Calu3 (cell line): ENCODE measurements at regions not wholly inside any gene's neighbourhood (a gene's known extent, or its start where the extent isn't known, plus 50 kb on each side); places are given as distances from the start of the nearest gene placed in this dataset.

ENCODE experiments used
- BruUV-seq: library from RNA; stranded (reverse); fragments of 400-500 nt; replicated peaks from 2 replicates; lab custom pipeline; 2021; lab: Mats Ljungman, UMichigan
- CTCF ChIA-PET: fragments of 300-600 bp; sonication (Branson Sonifier 250); formaldehyde crosslinking; loops from one replicate; lab custom pipeline; 2022; ENCODE audit warnings: antibody characterized with exemption; lab: Charles Lee
- DNase-seq: peaks from one replicate; pipeline ENCODE4 v3.0.0; 2022
- H3K27ac Mint-ChIP-seq: one replicate; pipeline ENCODE4 v1.8.0; 2022; ENCODE audit warnings: mixed read lengths; ENCODE audit not compliant: unreplicated experiment
- H3K27me3 Mint-ChIP-seq: one replicate; pipeline ENCODE4 v1.8.0; 2022; ENCODE audit warnings: mixed read lengths; ENCODE audit not compliant: unreplicated experiment
- H3K36me3 Mint-ChIP-seq: one replicate; pipeline ENCODE4 v1.8.0; 2022; ENCODE audit warnings: mild to moderate bottlenecking, moderate library complexity, mixed read lengths; ENCODE audit not compliant: insufficient read depth, unreplicated experiment
- H3K4me1 Mint-ChIP-seq: one replicate; pipeline ENCODE4 v1.8.0; 2022; ENCODE audit warnings: mild to moderate bottlenecking, low read depth, mixed read lengths; ENCODE audit not compliant: unreplicated experiment
- H3K4me3 Mint-ChIP-seq: one replicate; pipeline ENCODE4 v1.8.0; 2022; ENCODE audit warnings: mild to moderate bottlenecking, low read depth, moderate library complexity, mixed read lengths; ENCODE audit not compliant: unreplicated experiment
- H3K9me3 Mint-ChIP-seq: one replicate; pipeline ENCODE4 v1.8.0; 2022; ENCODE audit warnings: low read depth, mixed read lengths; ENCODE audit not compliant: unreplicated experiment
- intact Hi-C: fragments of 100-400 bp; cut with micrococcal nuclease; formaldehyde crosslinking; loops from one replicate; pipeline ENCODE4 v1.10.0; 2022; ENCODE audit not compliant: unreplicated experiment
- TF ChIP-seq, protein P1 (sequence below): fragments of 200-600 bp; IDR thresholded peaks from one replicate; pipeline ENCODE4 v1.8.0; 2022; ENCODE audit warnings: antibody characterized with exemption; ENCODE audit not compliant: unreplicated experiment

- Mint-ChIP-seq H3K9me3 (no peaks in the 10 kb centered on the region), H3K27ac (no peak overlapping the region)
Observed at GRCh38 chr18:32548688-32549087, 78.0 kb upstream of the GAREM1 start.

GRCh38 chr18:32545631-32546030, 74.9 kb upstream of the GAREM1 start:
- CTCF ChIA-PET, result no interaction called here
- Mint-ChIP-seq H3K27me3 (no peaks in the 10 kb centered on the region), H3K9me3 (no peaks in the 10 kb centered on the region), H3K27ac (no peak overlapping the region), H3K4me3 (no peak overlapping the region), H3K36me3 (no peaks in the 10 kb centered on the region), H3K4me1 (no peaks in the 10 kb centered on the region)
- DNase-seq, result no peak
- TF ChIP-seq, protein P1, sequence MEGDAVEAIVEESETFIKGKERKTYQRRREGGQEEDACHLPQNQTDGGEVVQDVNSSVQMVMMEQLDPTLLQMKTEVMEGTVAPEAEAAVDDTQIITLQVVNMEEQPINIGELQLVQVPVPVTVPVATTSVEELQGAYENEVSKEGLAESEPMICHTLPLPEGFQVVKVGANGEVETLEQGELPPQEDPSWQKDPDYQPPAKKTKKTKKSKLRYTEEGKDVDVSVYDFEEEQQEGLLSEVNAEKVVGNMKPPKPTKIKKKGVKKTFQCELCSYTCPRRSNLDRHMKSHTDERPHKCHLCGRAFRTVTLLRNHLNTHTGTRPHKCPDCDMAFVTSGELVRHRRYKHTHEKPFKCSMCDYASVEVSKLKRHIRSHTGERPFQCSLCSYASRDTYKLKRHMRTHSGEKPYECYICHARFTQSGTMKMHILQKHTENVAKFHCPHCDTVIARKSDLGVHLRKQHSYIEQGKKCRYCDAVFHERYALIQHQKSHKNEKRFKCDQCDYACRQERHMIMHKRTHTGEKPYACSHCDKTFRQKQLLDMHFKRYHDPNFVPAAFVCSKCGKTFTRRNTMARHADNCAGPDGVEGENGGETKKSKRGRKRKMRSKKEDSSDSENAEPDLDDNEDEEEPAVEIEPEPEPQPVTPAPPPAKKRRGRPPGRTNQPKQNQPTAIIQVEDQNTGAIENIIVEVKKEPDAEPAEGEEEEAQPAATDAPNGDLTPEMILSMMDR, result no peak
- BruUV-seq, result no TSS peak
- intact Hi-C loops, result loop anchor here (5.0 to 10.0 kb wide), 3 partner anchors 73 to 258 kb away; partner anchors contain the start of gene GAREM1

More at GRCh38 chr18:32548688-32549087, 78.0 kb upstream of the GAREM1 start:
- DNase-seq, result no peak
- Mint-ChIP-seq H3K36me3 (no peaks in the 10 kb centered on the region), H3K4me3 (no peak overlapping the region), H3K27me3 (no peaks in the 10 kb centered on the region), H3K4me1 (peaks cover 12% of the 10 kb centered on the region)
- TF ChIP-seq, protein P1, result no peak
- no TSS peak for BruUV-seq
- intact Hi-C loops, result loop anchor here (1.0 to 10.0 kb wide), 4 partner anchors 76 to 277 kb away; partner anchors contain the start of gene GAREM1
- CTCF ChIA-PET, result interaction anchor here (0.9 to 2.2 kb wide), 6 partner anchors 78 to 390 kb away, joined by 3 to 25 read pairs (median 8); partner anchors contain the start of gene GAREM1

DNA sequence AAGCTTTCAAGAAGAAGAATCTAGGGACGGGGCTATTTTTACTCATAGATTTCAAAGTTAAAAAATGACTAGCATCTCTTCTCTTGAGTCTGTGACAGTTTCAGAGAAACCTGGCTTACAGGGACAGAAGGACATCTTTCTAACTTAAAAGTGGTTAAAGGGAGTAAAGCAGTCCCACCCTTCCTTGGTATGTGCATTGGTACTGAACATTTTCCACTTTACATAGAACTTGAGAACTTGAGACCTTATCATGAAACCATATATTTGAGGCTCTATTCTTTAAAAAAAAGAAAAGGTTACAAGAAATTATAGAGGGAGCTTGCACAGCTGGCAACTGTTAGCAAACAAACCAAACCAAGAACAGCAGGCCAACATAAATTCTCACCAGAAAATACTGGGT, 73.4 kb upstream of the GAREM1 start:
- no peak overlapping the region for H3K27ac Mint-ChIP-seq

GRCh38 chr18:32542221-32542798, 71.6 kb upstream of the GAREM1 start:
- H3K27me3 Mint-ChIP-seq, result no peaks in the 10 kb centered on the region
- H3K4me3 Mint-ChIP-seq, result no peak overlapping the region

More for the DNA sequence above, 73.4 kb upstream of the GAREM1 start:
- H3K27me3 Mint-ChIP-seq, result no peaks in the 10 kb centered on the region
- intact Hi-C loops, result loop anchor here (10.0 kb wide), 1 partner anchor 159 kb away; no protein-coding TSS in a partner anchor
- H3K9me3 Mint-ChIP-seq, result no peaks in the 10 kb centered on the region
- H3K36me3 Mint-ChIP-seq, result no peaks in the 10 kb centered on the region
- no TSS peak for BruUV-seq
- no peaks in the 10 kb centered on the region for H3K4me1 Mint-ChIP-seq
- H3K4me3 Mint-ChIP-seq, result no peak overlapping the region
- DNase-seq, result no peak
- CTCF ChIA-PET, result interaction anchor here (0.6 to 0.7 kb wide), 2 partner anchors 36 to 267 kb away, joined by 3 read pairs; no protein-coding TSS in a partner anchor
- TF ChIP-seq, protein P1, result no peak

More at GRCh38 chr18:32542221-32542798, 71.6 kb upstream of the GAREM1 start:
- no peak overlapping the region for H3K27ac Mint-ChIP-seq
- no peaks in the 10 kb centered on the region for H3K4me1 Mint-ChIP-seq
- no peaks in the 10 kb centered on the region for H3K9me3 Mint-ChIP-seq
- DNase-seq, result no peak
- TF ChIP-seq, protein P1, result no peak
- H3K36me3 Mint-ChIP-seq, result no peaks in the 10 kb centered on the region
- BruUV-seq, result no TSS peak
- CTCF ChIA-PET, result interaction anchor here (0.6 to 1.3 kb wide), 2 partner anchors 10 to 701 kb away, joined by 3 read pairs; no protein-coding TSS in a partner anchor
- intact Hi-C loops, result loop anchor here (10.0 kb wide), 1 partner anchor 158 kb away; no protein-coding TSS in a partner anchor
